H9 (cell line): ENCODE measurements at regions not wholly inside any gene's neighbourhood (a gene's known extent, or its start where the extent isn't known, plus 50 kb on each side); places are given as distances from the start of the nearest gene placed in this dataset.

Source experiments
- DNase-seq: peaks from one replicate; pipeline ENCODE4 v3.0.0-alpha.2; 2017
- H2AFZ ChIP-seq: one replicate; pipeline ENCODE4 v1.6.1; 2013; ENCODE audit warnings: mild to moderate bottlenecking, low read length, control low read depth, moderate library complexity
- H2AK5ac ChIP-seq: 2 replicates; pipeline ENCODE4 v1.6.1; 2013; ENCODE audit warnings: low read length, control low read depth, mixed read lengths; ENCODE audit not compliant: insufficient read length
- H2BK120ac ChIP-seq: one replicate; pipeline ENCODE4 v1.6.1; 2013; ENCODE audit warnings: low read depth, mild to moderate bottlenecking, low read length, control low read depth, inconsistent platforms; ENCODE audit not compliant: poor library complexity, severe bottlenecking
- H2BK12ac ChIP-seq: 2 replicates; pipeline ENCODE4 v1.6.1; 2013; ENCODE audit warnings: low read length, control low read depth, mixed read lengths, low read depth; ENCODE audit not compliant: insufficient read length
- H2BK15ac ChIP-seq: 2 replicates; pipeline ENCODE4 v1.6.1; 2013; ENCODE audit warnings: low read depth, low read length, control low read depth
- H2BK20ac ChIP-seq: one replicate; pipeline ENCODE4 v1.6.1; 2013; ENCODE audit warnings: low read depth, mild to moderate bottlenecking, low read length, control low read depth, inconsistent platforms; ENCODE audit not compliant: poor library complexity, severe bottlenecking
- H2BK5ac ChIP-seq: 2 replicates; pipeline ENCODE4 v1.6.1; 2013; ENCODE audit warnings: low read length, control low read depth, mixed read lengths; ENCODE audit not compliant: insufficient read length
- H3K14ac ChIP-seq: 2 replicates; pipeline ENCODE4 v1.6.1; 2013; ENCODE audit warnings: low read length, control low read depth; ENCODE audit not compliant: insufficient read depth
- H3K18ac ChIP-seq: 2 replicates; pipeline ENCODE4 v1.6.1; 2013; ENCODE audit warnings: low read depth, mild to moderate bottlenecking, mixed read lengths, low read length, control low read depth; ENCODE audit not compliant: insufficient read length
- H3K23ac ChIP-seq: 2 replicates; pipeline ENCODE4 v1.6.1; 2013; ENCODE audit warnings: low read length, control low read depth, mixed read lengths, low read depth; ENCODE audit not compliant: insufficient read length
- H3K23me2 ChIP-seq: 2 replicates; pipeline ENCODE4 v1.6.1; 2013; ENCODE audit warnings: low read depth, mild to moderate bottlenecking, mixed read lengths, low read length, control low read depth; ENCODE audit not compliant: insufficient read length, poor library complexity, severe bottlenecking
- H3K27ac ChIP-seq: 2 replicates; pipeline ENCODE4 v1.5.1; 2013; ENCODE audit warnings: low read length, control low read depth, mixed read lengths, low read depth; ENCODE audit not compliant: insufficient read length
- H3K27me3 ChIP-seq: 2 replicates; pipeline ENCODE4 v1.6.1; 2013; ENCODE audit warnings: low read length, control low read depth, inconsistent platforms; ENCODE audit not compliant: insufficient read depth
- H3K4ac ChIP-seq: 2 replicates; pipeline ENCODE4 v1.6.1; 2013; ENCODE audit warnings: low read depth, mild to moderate bottlenecking, control low read depth, inconsistent platforms, low read length, moderate library complexity
- H3K4me1 ChIP-seq: 2 replicates; pipeline ENCODE4 v1.6.1; 2013; ENCODE audit warnings: low read length, control low read depth, inconsistent platforms; ENCODE audit not compliant: insufficient read depth
- H3K4me2 ChIP-seq: 2 replicates; pipeline ENCODE4 v1.6.1; 2013; ENCODE audit warnings: low read length, control low read depth, mixed read lengths; ENCODE audit not compliant: insufficient read length, insufficient read depth
- H3K56ac ChIP-seq: 2 replicates; pipeline ENCODE4 v1.6.1; 2013; ENCODE audit warnings: low read depth, mild to moderate bottlenecking, mixed read lengths, low read length, control low read depth; ENCODE audit not compliant: insufficient read length
- H3K79me1 ChIP-seq: 2 replicates; pipeline ENCODE4 v1.6.1; 2013; ENCODE audit warnings: low read depth, mild to moderate bottlenecking, moderate library complexity, low read length, control low read depth, inconsistent platforms; ENCODE audit not compliant: insufficient read depth, poor library complexity, severe bottlenecking
- H3K79me2 ChIP-seq: 2 replicates; pipeline ENCODE4 v1.6.1; 2013; ENCODE audit warnings: low read length, control low read depth, inconsistent platforms; ENCODE audit not compliant: insufficient read depth
- H3K9ac ChIP-seq: 2 replicates; pipeline ENCODE4 v1.6.1; 2013; ENCODE audit warnings: low read length, control low read depth, mixed read lengths; ENCODE audit not compliant: insufficient read length; ENCODE audit errors: extremely low read depth
- H3K9me3 ChIP-seq: one replicate; pipeline ENCODE4 v1.6.1; 2013; ENCODE audit warnings: low read depth, low read length, inconsistent platforms; ENCODE audit not compliant: control insufficient read depth
- H3T11ph ChIP-seq: one replicate; pipeline ENCODE4 v1.6.1; 2013; ENCODE audit warnings: mild to moderate bottlenecking, low read length, control low read depth, inconsistent platforms
- H4K20me1 ChIP-seq: one replicate; pipeline ENCODE4 v1.6.1; 2013; ENCODE audit not compliant: control insufficient read depth, insufficient read length, insufficient read depth
- H4K5ac ChIP-seq: 2 replicates; pipeline ENCODE4 v1.6.1; 2013; ENCODE audit warnings: low read depth, mild to moderate bottlenecking, mixed read lengths, low read length, control low read depth; ENCODE audit not compliant: insufficient read length
- H4K8ac ChIP-seq: replicated peaks from 2 replicates; pipeline ENCODE4 v1.6.1; 2013; ENCODE audit warnings: low read length, control low read depth, mixed read lengths, low read depth; ENCODE audit not compliant: insufficient read length
- H4K91ac ChIP-seq: 2 replicates; pipeline ENCODE4 v1.6.1; 2013; ENCODE audit warnings: low read depth, mild to moderate bottlenecking, moderate library complexity, mixed read lengths, low read length, control low read depth; ENCODE audit not compliant: insufficient read length
- H3K27ac Mint-ChIP-seq, 3 experiments: 2 replicates in 2 of 3; 3 replicates in 1 of 3; pipeline ENCODE4 v1.8.0; 2020 to 2021; ENCODE audit warnings: mixed read lengths in 3 of 3, mild to moderate bottlenecking in 1 of 3, moderate library complexity in 1 of 3
- H3K27me3 Mint-ChIP-seq: 2 replicates; pipeline ENCODE4 v1.8.0; 2021; ENCODE audit warnings: low read depth, mild to moderate bottlenecking, moderate library complexity, mixed read lengths
- H3K36me3 Mint-ChIP-seq, 3 experiments: 2 replicates in 2 of 3; 3 replicates in 1 of 3; pipeline ENCODE4 v1.8.0; 2020 to 2021; ENCODE audit warnings: low read depth in 3 of 3, mixed read lengths in 3 of 3; ENCODE audit not compliant: insufficient read depth in 1 of 3
- H3K4me1 Mint-ChIP-seq, 2 experiments: 2 replicates each; pipeline ENCODE4 v1.8.0; 2020; ENCODE audit warnings: mixed read lengths in 2 of 2
- H3K4me3 Mint-ChIP-seq, 2 experiments: 2 replicates in 1 of 2; 3 replicates in 1 of 2; pipeline ENCODE4 v1.8.0; 2020 to 2021; ENCODE audit warnings: mild to moderate bottlenecking in 2 of 2, mixed read lengths in 2 of 2, moderate library complexity in 1 of 2
- H3K9me3 Mint-ChIP-seq, 2 experiments: 2 replicates in 1 of 2; 3 replicates in 1 of 2; pipeline ENCODE4 v1.8.0; 2020; ENCODE audit warnings: mild to moderate bottlenecking in 2 of 2, mixed read lengths in 2 of 2, moderate library complexity in 1 of 2
- WGBS: extraction: QIAGEN DNeasy Blood & Tissue Kit; methylation state at CpG from one replicate; pipeline ENCODE4 v1.1.7; 2013; ENCODE audit warnings: missing lambda C conversion rate, low lambda C conversion rate, mixed read lengths; ENCODE audit not compliant: insufficient read length; ENCODE audit errors: extremely low coverage; 5-methylcytosine and 5-hydroxymethylcytosine counted together
- TF ChIP-seq, protein P1 (sequence below): fragments of 200-600 bp; sonication (generic); conservative IDR thresholded peaks from 3 replicates; pipeline ENCODE4 v1.8.0; 2021; ENCODE audit warnings: antibody characterized with exemption, mild to moderate bottlenecking

DNA sequence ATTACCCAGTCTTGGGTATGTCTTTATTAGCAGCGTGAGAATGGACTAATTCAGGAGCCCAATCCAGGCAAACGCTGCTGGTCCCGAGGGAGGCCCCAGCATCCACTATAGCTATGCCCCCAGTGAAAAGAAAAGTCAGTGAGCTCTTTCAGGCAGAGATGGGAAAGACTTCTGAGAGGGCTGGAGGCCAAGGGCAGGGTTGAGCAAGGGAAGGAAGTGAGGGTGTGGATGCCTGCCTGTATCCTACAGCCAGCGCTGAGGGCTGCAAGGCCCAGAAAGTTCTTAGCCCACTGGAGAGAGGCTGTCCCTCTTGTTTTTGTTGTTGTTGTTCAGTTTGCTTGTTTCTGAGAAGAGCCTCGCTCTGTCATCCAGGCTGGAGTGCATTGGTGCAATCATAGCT is 261.6 kb downstream of the ZEB1 start:
- Histone ChIP-seq H3T11ph (no peak overlapping the region), H2AFZ (no peak overlapping the region), H2AK5ac (no peak overlapping the region), H3K18ac (no peak overlapping the region), H2BK20ac (no peak overlapping the region), H3K4me2 (no peak overlapping the region), H4K91ac (no peak overlapping the region), H3K56ac (no peak overlapping the region), H3K27me3 (no peaks in the 10 kb centered on the region), H2BK12ac (no peak overlapping the region), H3K79me2 (no peaks in the 10 kb centered on the region), H4K8ac (no peak overlapping the region), H3K23ac (no peak overlapping the region), H3K9me3 (no peaks in the 10 kb centered on the region), H4K5ac (no peak overlapping the region), H3K23me2 (no peaks in the 10 kb centered on the region), H3K4me1 (peaks cover 4% of the 10 kb centered on the region; the same call in 1 of the 2 replicates), H3K14ac (no peak overlapping the region), H4K20me1 (no peaks in the 10 kb centered on the region), H3K4ac (no peak overlapping the region), H3K27ac (no peak overlapping the region), H2BK15ac (no peak overlapping the region), H3K79me1 (no peaks in the 10 kb centered on the region), H3K9ac (no peak overlapping the region), H2BK120ac (no peak overlapping the region), H2BK5ac (no peak overlapping the region)
- peaks cover 9 to 20% of the 10 kb centered on the region in 2 experiments for H3K9me3 Mint-ChIP-seq
- peaks cover 13 to 18% of the 10 kb centered on the region in 2 experiments for H3K4me1 Mint-ChIP-seq
- TF ChIP-seq, protein P1, sequence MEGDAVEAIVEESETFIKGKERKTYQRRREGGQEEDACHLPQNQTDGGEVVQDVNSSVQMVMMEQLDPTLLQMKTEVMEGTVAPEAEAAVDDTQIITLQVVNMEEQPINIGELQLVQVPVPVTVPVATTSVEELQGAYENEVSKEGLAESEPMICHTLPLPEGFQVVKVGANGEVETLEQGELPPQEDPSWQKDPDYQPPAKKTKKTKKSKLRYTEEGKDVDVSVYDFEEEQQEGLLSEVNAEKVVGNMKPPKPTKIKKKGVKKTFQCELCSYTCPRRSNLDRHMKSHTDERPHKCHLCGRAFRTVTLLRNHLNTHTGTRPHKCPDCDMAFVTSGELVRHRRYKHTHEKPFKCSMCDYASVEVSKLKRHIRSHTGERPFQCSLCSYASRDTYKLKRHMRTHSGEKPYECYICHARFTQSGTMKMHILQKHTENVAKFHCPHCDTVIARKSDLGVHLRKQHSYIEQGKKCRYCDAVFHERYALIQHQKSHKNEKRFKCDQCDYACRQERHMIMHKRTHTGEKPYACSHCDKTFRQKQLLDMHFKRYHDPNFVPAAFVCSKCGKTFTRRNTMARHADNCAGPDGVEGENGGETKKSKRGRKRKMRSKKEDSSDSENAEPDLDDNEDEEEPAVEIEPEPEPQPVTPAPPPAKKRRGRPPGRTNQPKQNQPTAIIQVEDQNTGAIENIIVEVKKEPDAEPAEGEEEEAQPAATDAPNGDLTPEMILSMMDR = no peak
- no peak overlapping the region for H3K4me3 Mint-ChIP-seq
- no CpG with 5 or more reads among the region's 5 CpGs for WGBS
- no peak for DNase-seq
- no peak overlapping the region for H3K27ac Mint-ChIP-seq
- H3K36me3 Mint-ChIP-seq = peaks cover 2 to 10% (median 7%) of the 10 kb centered on the region in 3 experiments; a peak in 4 of 7 replicates
- H3K27me3 Mint-ChIP-seq = peaks cover 2% of the 10 kb centered on the region
